BE2C (cell line): ENCODE measurements at regions not wholly inside any gene's neighbourhood (a gene's known extent, or its start where the extent isn't known, plus 50 kb on each side); places are given as distances from the start of the nearest gene placed in this dataset.

Experiments used
- DNase-seq: peaks from one replicate; pipeline ENCODE4 v3.0.0-alpha.2; 2020
- H3K27me3 ChIP-seq: fragments of 250-450 bp; sonication (Bioruptor Pico); 2 replicates; pipeline ENCODE4 v1.5.1; 2020; ENCODE audit warnings: mild to moderate bottlenecking
- H3K36me3 ChIP-seq: fragments of 250-450 bp; sonication (Bioruptor Pico); 2 replicates; pipeline ENCODE4 v1.5.1; 2020; ENCODE audit warnings: mild to moderate bottlenecking
- H3K4me1 ChIP-seq: fragments of 250-450 bp; sonication (Bioruptor Pico); 2 replicates; pipeline ENCODE4 v1.5.1; 2020
- H3K4me3 ChIP-seq: 2 replicates; pipeline ENCODE4 v1.5.1; 2011; ENCODE audit warnings: low read depth, low read length
- H3K9me3 ChIP-seq: fragments of 250-450 bp; sonication (Bioruptor Pico); 2 replicates; pipeline ENCODE4 v1.5.1; 2020
- TF ChIP-seq, protein P1 (sequence below): IDR thresholded peaks from 2 replicates; pipeline ENCODE4 v1.5.1; 2012; ENCODE audit warnings: mild to moderate bottlenecking, low read depth, low read length

DNA sequence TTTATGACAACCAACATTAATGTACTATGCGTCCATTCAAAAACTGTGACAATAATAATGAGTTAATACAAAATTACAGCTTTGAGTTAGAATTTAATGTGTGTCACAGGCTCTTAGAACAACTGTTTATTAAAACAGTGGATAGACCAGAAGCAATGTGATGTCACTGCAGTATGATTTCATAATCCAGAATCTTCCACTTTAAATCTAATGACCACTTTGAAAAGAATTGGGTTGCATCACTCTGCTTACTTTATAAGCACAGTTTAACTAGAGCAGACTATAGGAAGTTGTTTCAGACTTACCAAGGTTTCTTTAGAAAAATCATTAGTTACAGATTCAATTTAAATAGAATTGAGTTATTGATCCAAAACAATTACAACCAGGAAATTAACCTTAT is 758.5 kb downstream of the KCTD8 start:
- H3K4me1 ChIP-seq, result no peaks in the 10 kb centered on the region
- no peak for DNase-seq
- TF ChIP-seq, protein P1, sequence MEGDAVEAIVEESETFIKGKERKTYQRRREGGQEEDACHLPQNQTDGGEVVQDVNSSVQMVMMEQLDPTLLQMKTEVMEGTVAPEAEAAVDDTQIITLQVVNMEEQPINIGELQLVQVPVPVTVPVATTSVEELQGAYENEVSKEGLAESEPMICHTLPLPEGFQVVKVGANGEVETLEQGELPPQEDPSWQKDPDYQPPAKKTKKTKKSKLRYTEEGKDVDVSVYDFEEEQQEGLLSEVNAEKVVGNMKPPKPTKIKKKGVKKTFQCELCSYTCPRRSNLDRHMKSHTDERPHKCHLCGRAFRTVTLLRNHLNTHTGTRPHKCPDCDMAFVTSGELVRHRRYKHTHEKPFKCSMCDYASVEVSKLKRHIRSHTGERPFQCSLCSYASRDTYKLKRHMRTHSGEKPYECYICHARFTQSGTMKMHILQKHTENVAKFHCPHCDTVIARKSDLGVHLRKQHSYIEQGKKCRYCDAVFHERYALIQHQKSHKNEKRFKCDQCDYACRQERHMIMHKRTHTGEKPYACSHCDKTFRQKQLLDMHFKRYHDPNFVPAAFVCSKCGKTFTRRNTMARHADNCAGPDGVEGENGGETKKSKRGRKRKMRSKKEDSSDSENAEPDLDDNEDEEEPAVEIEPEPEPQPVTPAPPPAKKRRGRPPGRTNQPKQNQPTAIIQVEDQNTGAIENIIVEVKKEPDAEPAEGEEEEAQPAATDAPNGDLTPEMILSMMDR, result no peak
- H3K27me3 ChIP-seq, result no peaks in the 10 kb centered on the region
- H3K4me3 ChIP-seq, result no peak overlapping the region
- H3K9me3 ChIP-seq, result no peaks in the 10 kb centered on the region
- H3K36me3 ChIP-seq, result no peaks in the 10 kb centered on the region

- H3K4me1 ChIP-seq, result no peaks in the 10 kb centered on the region
- H3K4me3 ChIP-seq, result no peak overlapping the region
- H3K9me3 ChIP-seq, result no peaks in the 10 kb centered on the region
- TF ChIP-seq, protein P1, result no peak
- DNase-seq, result no peak
- no peaks in the 10 kb centered on the region for H3K36me3 ChIP-seq
- no peaks in the 10 kb centered on the region for H3K27me3 ChIP-seq
These were observed 754.7 kb downstream of the KCTD8 start for GRCh38 chr4:43693876-43694275.

DNA sequence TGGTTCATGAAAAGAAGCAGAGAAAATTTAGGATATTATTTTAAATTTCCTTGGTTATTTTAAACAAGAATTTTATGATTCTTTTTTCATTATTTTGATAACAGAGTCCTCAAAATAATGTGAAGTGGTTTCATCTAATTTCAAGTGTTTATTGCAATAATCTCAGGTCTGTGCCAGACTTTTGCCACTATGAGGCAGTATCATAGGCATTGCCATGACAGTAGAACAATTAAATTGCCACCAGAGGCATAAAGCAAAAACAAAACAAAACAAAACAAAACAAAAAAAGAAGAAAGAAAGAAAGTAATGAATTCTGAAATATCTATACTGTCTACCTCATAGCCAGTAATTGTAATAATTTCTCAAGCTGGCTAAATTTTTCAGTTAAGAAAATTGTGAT is 739.2 kb downstream of the KCTD8 start:
- no peaks in the 10 kb centered on the region for H3K9me3 ChIP-seq
- DNase-seq, result no peak

GRCh38 chr4:43716721-43717395 is 731.8 kb downstream of the KCTD8 start:
- TF ChIP-seq, protein P1, result no peak
- no peaks in the 10 kb centered on the region for H3K27me3 ChIP-seq
- H3K4me3 ChIP-seq, result no peak overlapping the region
- DNase-seq, result no peak
- no peaks in the 10 kb centered on the region for H3K9me3 ChIP-seq
- H3K36me3 ChIP-seq, result no peaks in the 10 kb centered on the region
- H3K4me1 ChIP-seq, result no peaks in the 10 kb centered on the region

More for the DNA sequence above, 739.2 kb downstream of the KCTD8 start:
- Histone ChIP-seq H3K4me3 (no peak overlapping the region), H3K27me3 (no peaks in the 10 kb centered on the region), H3K36me3 (no peaks in the 10 kb centered on the region), H3K4me1 (no peaks in the 10 kb centered on the region)
- TF ChIP-seq, protein P1, result no peak

DNA sequence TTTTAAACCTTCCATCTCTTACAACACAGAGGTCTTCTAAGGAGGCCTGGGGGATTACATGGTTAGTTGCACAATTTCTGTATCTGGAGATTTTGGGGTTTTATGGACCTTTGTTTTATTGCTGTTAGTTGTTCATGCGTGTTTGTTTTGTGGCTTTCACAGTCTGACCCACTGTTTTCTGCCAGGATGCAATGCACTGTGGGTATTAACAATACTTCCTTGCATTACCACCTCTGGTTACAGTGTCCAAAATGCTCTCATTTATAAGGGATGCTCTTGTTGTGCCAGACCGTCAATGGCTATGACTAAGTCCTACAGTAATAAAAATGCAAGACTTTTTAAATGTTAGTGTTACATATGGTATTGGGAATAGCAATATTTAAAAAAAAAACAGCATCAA is 730.2 kb downstream of the KCTD8 start:
- H3K27me3 ChIP-seq, result no peaks in the 10 kb centered on the region
- TF ChIP-seq, protein P1, result no peak

DNA sequence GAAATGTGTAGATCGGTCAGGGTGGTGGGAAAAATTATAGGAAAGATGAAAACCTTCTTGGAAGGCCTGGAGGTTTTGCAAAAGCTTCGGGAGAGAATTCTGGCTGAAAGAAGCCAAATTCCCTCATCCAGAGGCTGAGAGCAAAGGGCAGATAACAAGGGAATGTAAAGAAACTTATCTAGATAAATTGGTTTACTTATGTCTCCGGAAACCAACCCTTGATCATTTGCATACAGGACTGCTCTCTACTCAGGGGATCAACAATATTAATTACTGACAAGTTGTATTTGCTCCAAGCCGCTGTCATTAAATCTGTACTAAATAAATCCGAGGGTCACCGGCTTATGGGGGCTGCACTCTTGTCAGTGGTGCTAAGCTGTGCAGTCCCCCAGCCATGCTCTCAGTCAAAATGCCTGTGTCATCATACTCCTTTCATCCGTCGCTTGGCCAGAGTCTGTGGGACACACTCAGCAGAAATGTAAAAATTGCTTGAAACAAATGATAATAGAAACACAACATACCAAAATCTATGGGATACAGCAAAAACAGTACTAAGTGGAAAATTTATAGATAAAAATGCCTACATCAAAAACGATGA is 715.7 kb downstream of the KCTD8 start:
- Histone ChIP-seq H3K4me3 (no peak overlapping the region), H3K36me3 (no peaks in the 10 kb centered on the region), H3K27me3 (no peaks in the 10 kb centered on the region), H3K9me3 (no peaks in the 10 kb centered on the region), H3K4me1 (no peaks in the 10 kb centered on the region)
- DNase-seq, result no peak
- TF ChIP-seq, protein P1, result no peak

More for the DNA sequence above, 730.2 kb downstream of the KCTD8 start:
- H3K9me3 ChIP-seq, result no peaks in the 10 kb centered on the region
- no peak overlapping the region for H3K4me3 ChIP-seq
- H3K4me1 ChIP-seq, result no peaks in the 10 kb centered on the region
- no peak for DNase-seq
- no peaks in the 10 kb centered on the region for H3K36me3 ChIP-seq
